ENCODE measurements at regions not wholly inside any gene's neighbourhood (a gene's known extent, or its start where the extent isn't known, plus 50 kb on each side); places are given as distances from the start of the nearest gene placed in this dataset.

DNA sequence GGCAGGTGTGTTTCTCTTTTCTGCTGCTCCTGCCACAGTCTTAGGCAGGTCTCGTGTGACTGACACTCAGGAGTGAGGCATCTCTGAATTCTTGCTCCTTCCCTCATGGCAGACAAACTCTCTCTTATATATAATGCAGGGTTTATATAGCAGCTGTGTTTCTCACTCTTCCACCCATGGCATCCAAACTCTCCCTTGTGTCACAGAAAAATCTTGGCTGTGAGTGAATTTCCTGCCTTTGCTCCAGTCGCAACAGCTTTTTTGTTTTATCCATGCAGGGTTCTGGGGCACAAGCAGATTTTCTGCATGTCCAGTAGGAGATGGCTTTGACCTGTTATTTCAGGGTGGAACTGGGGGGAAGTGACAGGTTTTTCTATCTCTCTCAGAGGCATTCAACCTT is 1275.5 kb downstream of the ADGRL3 start:
- TF ChIP-seq, protein P1, sequence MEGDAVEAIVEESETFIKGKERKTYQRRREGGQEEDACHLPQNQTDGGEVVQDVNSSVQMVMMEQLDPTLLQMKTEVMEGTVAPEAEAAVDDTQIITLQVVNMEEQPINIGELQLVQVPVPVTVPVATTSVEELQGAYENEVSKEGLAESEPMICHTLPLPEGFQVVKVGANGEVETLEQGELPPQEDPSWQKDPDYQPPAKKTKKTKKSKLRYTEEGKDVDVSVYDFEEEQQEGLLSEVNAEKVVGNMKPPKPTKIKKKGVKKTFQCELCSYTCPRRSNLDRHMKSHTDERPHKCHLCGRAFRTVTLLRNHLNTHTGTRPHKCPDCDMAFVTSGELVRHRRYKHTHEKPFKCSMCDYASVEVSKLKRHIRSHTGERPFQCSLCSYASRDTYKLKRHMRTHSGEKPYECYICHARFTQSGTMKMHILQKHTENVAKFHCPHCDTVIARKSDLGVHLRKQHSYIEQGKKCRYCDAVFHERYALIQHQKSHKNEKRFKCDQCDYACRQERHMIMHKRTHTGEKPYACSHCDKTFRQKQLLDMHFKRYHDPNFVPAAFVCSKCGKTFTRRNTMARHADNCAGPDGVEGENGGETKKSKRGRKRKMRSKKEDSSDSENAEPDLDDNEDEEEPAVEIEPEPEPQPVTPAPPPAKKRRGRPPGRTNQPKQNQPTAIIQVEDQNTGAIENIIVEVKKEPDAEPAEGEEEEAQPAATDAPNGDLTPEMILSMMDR (IDR thresholded peaks at IDR 0.05; ENCODE audit: low read depth, low read length, missing control alignments), result no peak
- no peak overlapping the region for H3K4me3 ChIP-seq (replicated peaks; ENCODE audit: low read depth, low read length)
- DNase-seq (ENCODE audit: extremely low read depth, low read depth), result no peak

DNA sequence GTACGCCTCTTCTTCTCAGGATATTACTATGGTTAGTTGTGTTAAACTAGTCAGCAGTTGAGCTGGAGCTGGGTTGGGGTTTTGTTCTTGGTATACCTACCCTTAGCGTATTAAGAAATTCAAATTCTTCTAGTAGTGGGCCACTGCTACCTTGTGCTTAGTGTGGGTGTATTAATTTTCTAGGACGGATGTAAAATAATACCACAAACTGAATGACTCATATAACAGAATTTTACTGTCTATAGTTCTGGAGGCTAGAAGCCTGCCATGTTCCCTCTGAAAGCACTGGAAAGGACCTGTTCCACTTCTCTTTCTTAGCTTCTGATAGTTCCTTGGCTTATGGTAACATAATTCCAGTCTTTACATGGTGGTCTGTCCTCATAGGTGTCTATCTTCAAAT is 1274.7 kb downstream of the ADGRL3 start:
- H3K4me3 ChIP-seq (replicated peaks; ENCODE audit: low read depth, low read length), result no peak overlapping the region
- no peak for DNase-seq (ENCODE audit: extremely low read depth, low read depth)
- TF ChIP-seq, protein P1 (IDR thresholded peaks at IDR 0.05; ENCODE audit: low read depth, low read length, missing control alignments), result no peak

DNA sequence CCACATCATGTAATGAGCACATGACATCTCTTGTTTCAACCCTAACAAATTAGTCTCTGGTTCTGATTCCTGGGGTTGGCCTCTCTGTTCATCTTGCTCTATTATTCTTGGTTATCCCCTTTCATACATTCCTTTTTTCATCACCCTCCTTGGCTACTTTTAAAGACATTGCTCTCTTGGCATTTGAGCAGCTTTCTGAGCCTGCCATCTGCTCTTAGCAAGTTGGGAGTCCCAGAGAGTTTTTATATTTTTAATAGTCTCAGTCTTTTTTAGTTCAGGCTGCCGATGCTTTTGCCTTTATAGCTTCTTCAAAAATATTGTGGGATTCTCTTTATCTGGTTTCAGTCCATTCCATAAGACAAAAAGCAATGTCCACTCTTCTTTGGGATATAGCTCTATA is 1270.9 kb downstream of the ADGRL3 start:
- H3K4me3 ChIP-seq (replicated peaks; ENCODE audit: low read depth, low read length), result no peak overlapping the region
- no peak for DNase-seq (ENCODE audit: extremely low read depth, low read depth)
- TF ChIP-seq, protein P1 (IDR thresholded peaks at IDR 0.05; ENCODE audit: low read depth, low read length, missing control alignments), result no peak

DNA sequence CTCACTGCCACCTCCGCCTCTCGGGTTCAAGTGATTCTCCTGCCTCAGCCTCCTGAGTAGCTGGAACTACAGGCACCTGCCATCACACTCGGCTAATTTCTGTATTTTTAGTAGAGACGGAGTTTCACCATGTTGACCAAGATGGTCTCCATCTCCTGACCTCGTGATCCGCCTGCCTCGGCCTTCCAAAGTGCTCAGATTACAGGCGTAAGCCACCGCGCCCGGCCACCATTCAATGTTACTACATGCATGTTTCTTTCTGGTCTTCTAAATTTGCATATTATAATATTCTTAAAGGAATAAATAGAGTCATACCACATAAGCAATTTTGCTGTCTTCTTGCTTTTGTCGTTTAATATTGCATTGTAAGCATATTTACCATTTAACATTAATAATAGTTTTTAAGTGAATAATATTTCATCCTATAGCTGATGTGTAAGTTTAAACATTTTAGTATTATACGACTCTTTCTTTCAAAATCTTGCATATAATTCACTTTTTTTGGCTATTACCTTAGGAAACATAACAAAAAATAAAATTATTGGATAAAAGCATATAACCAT is 1270.4 kb downstream of the ADGRL3 start:
- DNase-seq (ENCODE audit: extremely low read depth, low read depth), result no peak
- TF ChIP-seq, protein P1 (IDR thresholded peaks at IDR 0.05; ENCODE audit: low read depth, low read length, missing control alignments), result no peak
- H3K4me3 ChIP-seq (replicated peaks; ENCODE audit: low read depth, low read length), result no peak overlapping the region

DNA sequence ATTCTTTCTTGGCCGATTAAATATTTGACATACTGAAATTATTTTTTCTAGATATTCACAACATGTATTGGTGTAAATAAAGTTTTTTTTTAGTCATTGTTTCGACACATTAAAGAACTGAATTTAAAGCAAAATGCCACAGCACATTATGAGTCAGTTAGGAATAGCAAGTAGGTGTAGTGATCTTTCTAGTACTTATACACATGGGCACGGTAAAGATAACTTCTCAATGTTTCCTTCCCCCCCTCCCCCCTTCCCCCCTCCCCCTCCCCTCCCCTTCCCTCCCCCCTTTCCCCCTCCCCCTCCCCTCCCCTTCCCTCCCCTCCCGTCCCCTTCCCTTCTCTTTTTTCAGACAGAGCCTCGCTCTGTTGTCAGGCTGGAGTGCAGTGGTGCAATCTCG is 1269.9 kb downstream of the ADGRL3 start:
- no peak overlapping the region for H3K4me3 ChIP-seq (replicated peaks; ENCODE audit: low read depth, low read length)
- TF ChIP-seq, protein P1 (IDR thresholded peaks at IDR 0.05; ENCODE audit: low read depth, low read length, missing control alignments), result no peak
- no peak for DNase-seq (ENCODE audit: extremely low read depth, low read depth)

DNA sequence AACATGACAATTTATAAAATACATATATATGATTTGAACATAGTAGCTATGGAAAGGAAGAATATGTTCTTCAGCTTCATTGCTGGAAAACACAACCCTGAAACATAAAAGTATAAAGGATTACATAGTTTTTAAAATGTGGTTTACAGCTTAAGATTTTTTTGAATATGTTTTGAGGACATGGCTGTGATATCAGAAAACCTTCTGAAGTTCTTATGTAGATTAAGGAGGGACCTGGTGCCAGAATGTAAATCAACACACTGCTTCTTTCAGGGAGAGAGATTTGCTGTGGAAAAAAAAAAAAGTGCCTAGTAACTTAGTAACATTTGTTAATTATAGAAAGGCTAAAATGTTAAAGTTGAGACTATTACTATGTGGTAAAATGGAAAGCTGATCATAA is 1261.8 kb downstream of the ADGRL3 start:
- TF ChIP-seq, protein P1 (IDR thresholded peaks at IDR 0.05; ENCODE audit: low read depth, low read length, missing control alignments), result no peak
- H3K4me3 ChIP-seq (replicated peaks; ENCODE audit: low read depth, low read length), result no peak overlapping the region

DNA sequence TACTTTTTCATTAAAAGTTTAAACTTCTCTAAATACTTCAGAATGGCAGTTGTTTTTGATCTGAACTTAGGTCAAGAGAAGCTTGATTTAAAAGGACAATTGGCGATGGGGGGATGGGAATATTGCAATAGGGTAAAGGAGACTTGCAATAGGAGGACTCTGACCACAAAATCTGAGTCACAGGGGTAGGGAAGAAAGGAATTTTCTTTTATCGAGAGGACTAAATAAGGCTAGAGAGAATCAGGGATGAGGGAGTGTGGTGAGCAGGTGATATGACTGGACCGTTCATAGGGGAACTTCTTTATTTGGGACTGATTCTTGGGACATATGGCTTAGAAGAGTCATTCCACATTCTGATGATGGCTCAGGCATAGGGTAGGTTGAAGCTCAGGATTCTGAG is 1260.2 kb downstream of the ADGRL3 start:
- TF ChIP-seq, protein P1 (IDR thresholded peaks at IDR 0.05; ENCODE audit: low read depth, low read length, missing control alignments), result no peak
- no peak for DNase-seq (ENCODE audit: extremely low read depth, low read depth)
- H3K4me3 ChIP-seq (replicated peaks; ENCODE audit: low read depth, low read length), result no peak overlapping the region

More for the DNA sequence above, 1261.8 kb downstream of the ADGRL3 start:
- no peak for DNase-seq (ENCODE audit: extremely low read depth, low read depth)
